ENCODE measurements at regions not wholly inside any gene's neighbourhood (a gene's known extent, or its start where the extent isn't known, plus 50 kb on each side); places are given as distances from the start of the nearest gene placed in this dataset.
"Not testable (repeated sequence)": the region's sequence is repeated elsewhere in the genome, so short reads cannot be mapped to it uniquely, and the experiment has no call there.

DNA sequence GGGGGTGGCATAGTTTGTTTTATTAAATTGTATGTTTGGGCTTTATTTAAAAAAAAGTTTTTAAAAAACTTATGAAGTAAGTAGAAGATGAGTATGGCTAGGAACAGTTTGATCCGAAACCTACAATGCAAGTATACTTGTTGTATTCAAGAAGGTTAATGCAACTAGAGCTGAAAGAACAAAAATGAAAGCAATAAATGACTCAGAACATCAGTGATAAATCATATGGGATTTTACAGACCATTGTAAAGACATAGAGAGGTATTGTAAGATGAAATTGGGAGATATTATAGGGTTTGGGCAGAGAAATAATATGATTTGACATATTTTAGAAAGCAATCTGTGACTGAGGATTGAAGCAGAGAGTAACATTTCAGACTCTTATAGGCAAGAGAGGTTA lies 1135.3 kb downstream of the SLITRK5 start:
- ATAC-seq (ENCODE audit: low read depth in 2 of 2) (no peak), DNase-seq (no peak)
- H3K4me1 ChIP-seq (ENCODE audit: control insufficient read depth, insufficient read depth, low read length, poor library complexity, severe bottlenecking) = no peaks in the 10 kb centered on the region
- no peak overlapping the region for H3K27ac Mint-ChIP-seq
- H3K4me1 Mint-ChIP-seq = peaks cover 0 to 3% (median 0%) of the 10 kb centered on the region in 4 donors
- no peaks in the 10 kb centered on the region for H3K36me3 Mint-ChIP-seq
- no peaks in the 10 kb centered on the region for H3K27me3 Mint-ChIP-seq
- H3K9me3 Mint-ChIP-seq = peaks cover 3 to 18% (median 12%) of the 10 kb centered on the region in 7 donors
- H3K4me3 ChIP-seq (ENCODE audit: low read depth, low read length) = no peak overlapping the region
- H3K27ac ChIP-seq (ENCODE audit: insufficient read depth, low read length, poor library complexity, severe bottlenecking) = no peak overlapping the region
- no peaks in the 10 kb centered on the region for H3K36me3 ChIP-seq (ENCODE audit: control insufficient read depth, insufficient read depth, low read length)
- peaks cover 0 to 9% of the 10 kb centered on the region in 2 experiments for H3K9me3 ChIP-seq (ENCODE audit: control insufficient read depth in 2 of 2, low read length in 2 of 2)
- H3K27me3 ChIP-seq (ENCODE audit: control insufficient read depth, insufficient read depth, low read length) = no peaks in the 10 kb centered on the region
- H3K4me3 Mint-ChIP-seq = no peak overlapping the region

DNA sequence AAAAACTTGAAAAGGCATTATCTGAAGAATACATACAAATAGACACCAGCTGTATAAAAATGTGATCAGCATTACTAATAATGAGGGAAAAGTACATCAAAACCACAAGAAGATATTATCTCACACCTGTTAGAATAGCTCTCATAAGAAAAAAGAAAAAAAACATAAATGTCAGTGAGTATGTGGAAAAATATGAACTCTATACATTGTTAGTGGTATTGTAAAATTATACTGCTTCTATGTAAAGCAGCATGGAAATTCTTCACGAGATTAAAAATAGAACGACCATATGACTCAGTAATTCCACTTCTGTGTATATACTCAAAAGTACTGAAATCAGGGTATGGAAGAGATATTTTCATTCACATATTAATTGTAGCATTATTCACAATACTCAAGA lies 1146.4 kb downstream of the SLITRK5 start:
- H3K4me1 Mint-ChIP-seq = peaks cover 0 to 5% (median 0%) of the 10 kb centered on the region in 4 donors
- Histone ChIP-seq H3K36me3 (ENCODE audit: control insufficient read depth, insufficient read depth, low read length) (no peaks in the 10 kb centered on the region), H3K4me3 (ENCODE audit: low read depth, low read length) (no peak overlapping the region), H3K9me3 (ENCODE audit: control insufficient read depth in 2 of 2, low read length in 2 of 2) (peaks cover 0 to 2% of the 10 kb centered on the region in 2 experiments), H3K27ac (ENCODE audit: insufficient read depth, low read length, poor library complexity, severe bottlenecking) (no peak overlapping the region), H3K27me3 (ENCODE audit: control insufficient read depth, insufficient read depth, low read length) (no peaks in the 10 kb centered on the region), H3K4me1 (ENCODE audit: control insufficient read depth, insufficient read depth, low read length, poor library complexity, severe bottlenecking) (no peaks in the 10 kb centered on the region)
- no peaks in the 10 kb centered on the region for H3K36me3 Mint-ChIP-seq
- DNase-seq (no peak), ATAC-seq (ENCODE audit: low read depth in 2 of 2) (no peak)
- no peak overlapping the region for H3K4me3 Mint-ChIP-seq
- no peak overlapping the region for H3K27ac Mint-ChIP-seq
- peaks cover 0 to 18% (median 5%) of the 10 kb centered on the region in 7 donors for H3K9me3 Mint-ChIP-seq
- no peaks in the 10 kb centered on the region for H3K27me3 Mint-ChIP-seq

DNA sequence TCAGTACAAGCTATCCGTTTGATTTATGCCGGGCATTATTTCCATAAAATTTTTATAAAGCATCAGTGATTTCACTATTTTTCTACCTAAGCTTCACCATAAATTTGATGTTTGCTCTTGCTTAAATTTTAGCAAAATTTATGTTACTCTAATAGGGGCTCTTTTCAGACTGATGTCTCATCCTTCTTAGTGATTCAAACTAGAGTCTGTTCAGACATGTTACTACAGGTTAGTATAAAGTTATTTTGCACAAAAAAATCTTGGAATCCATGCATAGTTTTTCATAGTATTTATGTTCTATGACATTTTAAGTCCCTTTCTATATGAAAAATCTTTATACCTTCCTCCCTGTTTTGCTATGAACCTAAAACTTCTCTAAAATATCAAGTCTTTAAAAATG lies 1151.9 kb downstream of the SLITRK5 start:
- Mint-ChIP-seq H3K27me3 (no peaks in the 10 kb centered on the region), H3K27ac (no peak overlapping the region), H3K4me3 (no peak overlapping the region), H3K36me3 (no peaks in the 10 kb centered on the region), H3K9me3 (peaks cover 0 to 19% (median 8%) of the 10 kb centered on the region in 7 donors), H3K4me1 (no peaks in the 10 kb centered on the region)
- Histone ChIP-seq H3K9me3 (ENCODE audit: control insufficient read depth in 2 of 2, low read length in 2 of 2) (peaks cover 0 to 2% of the 10 kb centered on the region in 2 experiments), H3K36me3 (ENCODE audit: control insufficient read depth, insufficient read depth, low read length) (no peaks in the 10 kb centered on the region), H3K27me3 (ENCODE audit: control insufficient read depth, insufficient read depth, low read length) (no peaks in the 10 kb centered on the region), H3K4me1 (ENCODE audit: control insufficient read depth, insufficient read depth, low read length, poor library complexity, severe bottlenecking) (no peaks in the 10 kb centered on the region), H3K27ac (ENCODE audit: insufficient read depth, low read length, poor library complexity, severe bottlenecking) (no peak overlapping the region), H3K4me3 (ENCODE audit: low read depth, low read length) (no peak overlapping the region)
- DNase-seq (no peak), ATAC-seq (ENCODE audit: low read depth in 2 of 2) (no peak)

DNA sequence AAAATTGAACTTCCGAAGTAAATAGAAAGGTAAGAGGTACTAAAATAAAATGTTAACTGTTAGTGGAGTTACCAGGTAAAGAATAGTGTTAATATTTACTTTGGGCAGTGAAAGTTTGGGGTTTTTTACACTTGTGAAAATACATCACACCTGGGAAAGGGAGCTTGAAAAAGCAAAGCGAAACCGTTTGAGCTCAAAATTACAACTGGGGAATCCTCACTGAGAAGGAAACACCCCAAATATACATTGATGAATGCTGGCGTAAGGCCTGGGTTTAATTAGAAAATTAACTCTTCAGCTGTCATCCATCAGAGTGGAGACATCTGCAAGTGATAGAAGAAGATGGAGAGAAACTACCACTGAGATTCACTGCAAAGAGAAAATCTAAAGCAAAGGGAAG lies 1153.0 kb downstream of the SLITRK5 start:
- peaks cover 0 to 24% (median 7%) of the 10 kb centered on the region in 7 donors for H3K9me3 Mint-ChIP-seq
- no peaks in the 10 kb centered on the region for H3K27me3 ChIP-seq (ENCODE audit: control insufficient read depth, insufficient read depth, low read length)
- H3K36me3 ChIP-seq (ENCODE audit: control insufficient read depth, insufficient read depth, low read length) = no peaks in the 10 kb centered on the region
- H3K27me3 Mint-ChIP-seq = no peaks in the 10 kb centered on the region
- H3K27ac Mint-ChIP-seq = no peak overlapping the region
- H3K9me3 ChIP-seq (ENCODE audit: control insufficient read depth in 2 of 2, low read length in 2 of 2) = peaks cover 0 to 2% of the 10 kb centered on the region in 2 experiments
- H3K36me3 Mint-ChIP-seq = no peaks in the 10 kb centered on the region
- no peak overlapping the region for H3K27ac ChIP-seq (ENCODE audit: insufficient read depth, low read length, poor library complexity, severe bottlenecking)
- DNase-seq (no peak), ATAC-seq (ENCODE audit: low read depth in 2 of 2) (no peak)
- no peak overlapping the region for H3K4me3 Mint-ChIP-seq
- no peaks in the 10 kb centered on the region for H3K4me1 ChIP-seq (ENCODE audit: control insufficient read depth, insufficient read depth, low read length, poor library complexity, severe bottlenecking)
- no peaks in the 10 kb centered on the region for H3K4me1 Mint-ChIP-seq
- H3K4me3 ChIP-seq (ENCODE audit: low read depth, low read length) = no peak overlapping the region

DNA sequence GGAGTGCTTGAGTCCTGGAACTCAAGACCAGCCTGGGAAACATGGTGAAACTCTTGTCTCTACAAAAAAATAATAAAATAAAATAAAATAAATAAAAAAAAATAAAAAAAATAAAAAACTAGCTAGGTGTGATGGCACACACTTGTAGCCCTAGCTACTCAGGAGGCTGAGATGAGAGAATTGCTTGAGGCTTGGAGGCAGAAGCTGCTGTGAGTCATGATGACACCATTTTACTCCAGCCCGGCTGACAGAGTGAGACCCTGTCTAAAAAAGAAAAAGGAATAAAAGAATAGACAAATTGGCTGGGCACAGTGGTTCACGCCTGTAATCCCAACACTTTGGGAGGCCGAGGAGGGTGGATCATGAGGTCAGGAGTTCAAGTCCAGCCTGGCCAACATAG lies 1168.9 kb downstream of the SLITRK5 start:
- H3K4me3 Mint-ChIP-seq = no peak overlapping the region
- H3K9me3 ChIP-seq (ENCODE audit: control insufficient read depth in 2 of 2, low read length in 2 of 2) = peaks cover 0 to 4% of the 10 kb centered on the region in 2 experiments

GRCh38 chr13:88852293-88852692 lies 1181.1 kb downstream of the SLITRK5 start:
- H3K4me1 Mint-ChIP-seq; ATAC-seq (ENCODE audit: low read depth in 2 of 2); H3K36me3 Mint-ChIP-seq; H3K9me3 ChIP-seq (ENCODE audit: control insufficient read depth in 2 of 2, low read length in 2 of 2); H3K27me3 Mint-ChIP-seq; H3K4me3 Mint-ChIP-seq; H3K27ac Mint-ChIP-seq; H3K27me3 ChIP-seq (ENCODE audit: control insufficient read depth, insufficient read depth, low read length); H3K4me1 ChIP-seq (ENCODE audit: control insufficient read depth, insufficient read depth, low read length, poor library complexity, severe bottlenecking); H3K36me3 ChIP-seq (ENCODE audit: control insufficient read depth, insufficient read depth, low read length); H3K27ac ChIP-seq (ENCODE audit: insufficient read depth, low read length, poor library complexity, severe bottlenecking); H3K4me3 ChIP-seq (ENCODE audit: low read depth, low read length); DNase-seq: not testable (repeated sequence)
- peaks cover 0 to 15% (median 5%) of the 10 kb centered on the region in 7 donors for H3K9me3 Mint-ChIP-seq

More for the DNA sequence above, 1168.9 kb downstream of the SLITRK5 start:
- Histone ChIP-seq H3K27ac (ENCODE audit: insufficient read depth, low read length, poor library complexity, severe bottlenecking) (no peak overlapping the region), H3K4me1 (ENCODE audit: control insufficient read depth, insufficient read depth, low read length, poor library complexity, severe bottlenecking) (no peaks in the 10 kb centered on the region), H3K36me3 (ENCODE audit: control insufficient read depth, insufficient read depth, low read length) (no peaks in the 10 kb centered on the region), H3K27me3 (ENCODE audit: control insufficient read depth, insufficient read depth, low read length) (no peaks in the 10 kb centered on the region), H3K4me3 (ENCODE audit: low read depth, low read length) (no peak overlapping the region)
- DNase-seq (no peak), ATAC-seq (ENCODE audit: low read depth in 2 of 2) (no peak)
- Mint-ChIP-seq H3K27me3 (no peaks in the 10 kb centered on the region), H3K9me3 (peaks cover 3 to 14% (median 6%) of the 10 kb centered on the region in 7 donors), H3K36me3 (no peaks in the 10 kb centered on the region), H3K27ac (no peak overlapping the region), H3K4me1 (no peaks in the 10 kb centered on the region)

- no peak for DNase-seq
- Histone ChIP-seq H3K27me3 (ENCODE audit: control insufficient read depth, insufficient read depth, low read length) (no peaks in the 10 kb centered on the region), H3K4me1 (ENCODE audit: control insufficient read depth, insufficient read depth, low read length, poor library complexity, severe bottlenecking) (no peaks in the 10 kb centered on the region), H3K27ac (ENCODE audit: insufficient read depth, low read length, poor library complexity, severe bottlenecking) (no peak overlapping the region), H3K9me3 (ENCODE audit: control insufficient read depth in 2 of 2, low read length in 2 of 2) (peaks cover 2 to 9% of the 10 kb centered on the region in 2 experiments), H3K36me3 (ENCODE audit: control insufficient read depth, insufficient read depth, low read length) (no peaks in the 10 kb centered on the region), H3K4me3 (ENCODE audit: low read depth, low read length) (no peak overlapping the region)
- no peak overlapping the region for H3K4me3 Mint-ChIP-seq
- no peaks in the 10 kb centered on the region for H3K27me3 Mint-ChIP-seq
- H3K27ac Mint-ChIP-seq = no peak overlapping the region
- no peaks in the 10 kb centered on the region for H3K4me1 Mint-ChIP-seq
- ATAC-seq (ENCODE audit: low read depth in 2 of 2) = no peak
- no peaks in the 10 kb centered on the region for H3K36me3 Mint-ChIP-seq
- H3K9me3 Mint-ChIP-seq = peaks cover 0 to 15% (median 6%) of the 10 kb centered on the region in 7 donors
Measured at GRCh38 chr13:88857256-88857655, 1186.1 kb downstream of the SLITRK5 start.

DNA sequence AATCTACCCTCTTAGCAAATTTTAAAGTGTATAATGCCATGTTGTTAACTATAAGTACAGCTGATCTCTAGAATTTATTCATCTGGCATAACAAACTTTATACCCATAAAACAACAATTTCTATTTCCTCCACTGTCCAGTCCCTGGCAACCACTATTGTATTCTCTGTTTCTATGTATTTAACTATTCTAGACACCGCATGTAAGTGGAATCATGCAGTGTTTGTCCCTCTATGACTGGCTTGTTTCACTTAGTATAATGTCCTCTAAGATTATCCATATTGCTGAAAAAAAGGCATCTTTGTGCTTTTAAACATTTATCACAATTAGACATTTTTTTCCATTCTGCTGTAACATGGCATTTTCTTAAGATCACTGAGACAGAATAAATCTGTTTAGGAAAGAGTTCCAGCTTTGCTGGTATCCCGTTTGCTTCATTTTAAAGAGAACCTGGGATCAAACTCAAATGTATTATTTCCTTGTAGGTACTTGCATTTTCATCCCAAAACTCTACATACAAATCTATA lies 1191.0 kb downstream of the SLITRK5 start:
- Mint-ChIP-seq H3K9me3 (peaks cover 0 to 12% (median 5%) of the 10 kb centered on the region in 7 donors), H3K4me3 (no peak overlapping the region), H3K36me3 (no peaks in the 10 kb centered on the region), H3K27me3 (no peaks in the 10 kb centered on the region), H3K27ac (no peak overlapping the region), H3K4me1 (no peaks in the 10 kb centered on the region)
- Histone ChIP-seq H3K9me3 (ENCODE audit: control insufficient read depth in 2 of 2, low read length in 2 of 2) (peaks cover 2 to 9% of the 10 kb centered on the region in 2 experiments), H3K4me3 (ENCODE audit: low read depth, low read length) (no peak overlapping the region), H3K36me3 (ENCODE audit: control insufficient read depth, insufficient read depth, low read length) (no peaks in the 10 kb centered on the region), H3K27ac (ENCODE audit: insufficient read depth, low read length, poor library complexity, severe bottlenecking) (no peak overlapping the region), H3K27me3 (ENCODE audit: control insufficient read depth, insufficient read depth, low read length) (no peaks in the 10 kb centered on the region), H3K4me1 (ENCODE audit: control insufficient read depth, insufficient read depth, low read length, poor library complexity, severe bottlenecking) (no peaks in the 10 kb centered on the region)
- DNase-seq (no peak), ATAC-seq (ENCODE audit: low read depth in 2 of 2) (no peak)

All from CD4-positive, CD25-positive, alpha-beta regulatory T cell (primary cell).